Prostate gland (tissue), 2 donors: ENCODE measurements at regions not wholly inside any gene's neighbourhood (a gene's known extent, or its start where the extent isn't known, plus 50 kb on each side); places are given as distances from the start of the nearest gene placed in this dataset.
"Not testable (repeated sequence)": the region's sequence is repeated elsewhere in the genome, so short reads cannot be mapped to it uniquely, and the experiment has no call there.

Experiments used
- POLR2A ChIP-seq: fragments of 450-650 bp; IDR thresholded peaks from one replicate; pipeline ENCODE4 v1.6.1; 2016; ENCODE audit warnings: antibody characterized with exemption, mild to moderate bottlenecking
- POLR2AphosphoS5 ChIP-seq: sonication (generic); formaldehyde crosslinking; IDR thresholded peaks from one replicate; pipeline ENCODE4 v1.6.1; 2017; ENCODE audit warnings: antibody characterized with exemption
- TF ChIP-seq, protein P1 (sequence below), 4 experiments: fragments of 200-600 bp in 2 of 4; fragments of 450-650 bp in 2 of 4; sonication (generic) in 2 of 4; IDR thresholded peaks; 1 replicate in 3 of 4; 2 replicates in 1 of 4; pipeline ENCODE4 v1.5.1; 2016 to 2019; ENCODE audit warnings: antibody characterized with exemption in 4 of 4, mild to moderate bottlenecking in 2 of 4, moderate library complexity in 2 of 4

- TF ChIP-seq POLR2AphosphoS5, POLR2A: not testable (repeated sequence)
- TF ChIP-seq, protein P1, sequence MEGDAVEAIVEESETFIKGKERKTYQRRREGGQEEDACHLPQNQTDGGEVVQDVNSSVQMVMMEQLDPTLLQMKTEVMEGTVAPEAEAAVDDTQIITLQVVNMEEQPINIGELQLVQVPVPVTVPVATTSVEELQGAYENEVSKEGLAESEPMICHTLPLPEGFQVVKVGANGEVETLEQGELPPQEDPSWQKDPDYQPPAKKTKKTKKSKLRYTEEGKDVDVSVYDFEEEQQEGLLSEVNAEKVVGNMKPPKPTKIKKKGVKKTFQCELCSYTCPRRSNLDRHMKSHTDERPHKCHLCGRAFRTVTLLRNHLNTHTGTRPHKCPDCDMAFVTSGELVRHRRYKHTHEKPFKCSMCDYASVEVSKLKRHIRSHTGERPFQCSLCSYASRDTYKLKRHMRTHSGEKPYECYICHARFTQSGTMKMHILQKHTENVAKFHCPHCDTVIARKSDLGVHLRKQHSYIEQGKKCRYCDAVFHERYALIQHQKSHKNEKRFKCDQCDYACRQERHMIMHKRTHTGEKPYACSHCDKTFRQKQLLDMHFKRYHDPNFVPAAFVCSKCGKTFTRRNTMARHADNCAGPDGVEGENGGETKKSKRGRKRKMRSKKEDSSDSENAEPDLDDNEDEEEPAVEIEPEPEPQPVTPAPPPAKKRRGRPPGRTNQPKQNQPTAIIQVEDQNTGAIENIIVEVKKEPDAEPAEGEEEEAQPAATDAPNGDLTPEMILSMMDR (IDR thresholded peaks at IDR 0.05), result not testable (repeated sequence)
These were observed 59.6 kb upstream of the MYO3A start for GRCh38 chr10:25874402-25874801.
